HepG2 (cell line): ENCODE measurements at regions not wholly inside any gene's neighbourhood (a gene's known extent, or its start where the extent isn't known, plus 50 kb on each side); places are given as distances from the start of the nearest gene placed in this dataset.
"Not testable (repeated sequence)": the region's sequence is repeated elsewhere in the genome, so short reads cannot be mapped to it uniquely, and the experiment has no call there.

Source experiments
- ATAC-seq: fragments of 200-7000 bp; cut with Tn5 transposase; 3 replicates; pipeline ENCODE4 v1.9.1; 2020; ENCODE audit warnings: mild to moderate bottlenecking, moderate library complexity
- BruUV-seq: library from RNA; stranded (reverse); fragments of 400-500 nt; replicated peaks from 2 replicates; lab custom pipeline; 2021; lab: Mats Ljungman, UMichigan
- CTCF ChIA-PET: fragments of 300-600 bp; formaldehyde crosslinking; extraction: SDS; loops from one replicate; lab custom pipeline; 2021; ENCODE audit warnings: low total read pairs, inconsistent platforms, low intra/inter-chr PET ratio; lab: Yijun Ruan, JAX
- POLR2A ChIA-PET: fragments of 350-600 bp; sonication (Branson Sonifier 250); formaldehyde crosslinking; loops from one replicate; lab custom pipeline; 2020; ENCODE audit warnings: antibody characterized with exemption, inconsistent platforms; lab: Yijun Ruan, JAX
- DNase-seq: peaks from one replicate; pipeline ENCODE4 v3.0.0-alpha.2; 2015; ENCODE audit warnings: low spot score
- FAIRE-seq: peaks from 3 replicates; lab custom pipeline; 2011; peaks lifted over from hg19 to GRCh38; lab: Jason Lieb, UNC
- H2AFZ ChIP-seq: one replicate; pipeline ENCODE4 v1.6.1; 2011; ENCODE audit warnings: low read length, inconsistent platforms
- H3K27ac ChIP-seq: fragments of 300-600 bp; 3 replicates; pipeline ENCODE4 v1.8.0; 2011; ENCODE audit warnings: mixed run types, mild to moderate bottlenecking, mixed read lengths, low read length, inconsistent platforms; ENCODE audit not compliant: insufficient read depth; ENCODE audit errors: extremely low read length
- H3K27me3 ChIP-seq, 2 experiments: fragments of 200-600 bp in 1 of 2; 2 replicates in 1 of 2; 3 replicates in 1 of 2; pipeline versions ENCODE4 v1.6.0 to v1.8.0; 2011; ENCODE audit warnings: low read length in 2 of 2, mild to moderate bottlenecking in 2 of 2, moderate library complexity in 2 of 2, inconsistent platforms in 1 of 2; ENCODE audit not compliant: insufficient read depth in 2 of 2, control insufficient read depth in 1 of 2
- H3K36me3 ChIP-seq, 2 experiments: fragments of 200-600 bp in 1 of 2; replicated peaks in 1 of 2; 2 replicates in 1 of 2; 3 replicates in 1 of 2; pipeline versions ENCODE4 v1.5.1 to v1.8.0; 2011; ENCODE audit warnings: low read length in 2 of 2, inconsistent platforms in 1 of 2; ENCODE audit not compliant: insufficient read depth in 2 of 2, control insufficient read depth in 1 of 2
- H3K4me1 ChIP-seq: 2 replicates; pipeline ENCODE4 v1.5.1; 2012; ENCODE audit warnings: low read length, inconsistent platforms; ENCODE audit not compliant: insufficient read depth
- H3K4me2 ChIP-seq: 2 replicates; pipeline ENCODE4 v1.6.0; 2011; ENCODE audit warnings: low read depth, low read length, inconsistent platforms
- H3K4me3 ChIP-seq, 3 experiments: fragments of 200-600 bp in 1 of 3; sonication (generic), shearing (Covaris generic) in 1 of 3; replicated peaks in 1 of 3; 2 replicates each; pipeline ENCODE4 v1.5.1; 2011 to 2016; ENCODE audit warnings: low read length in 3 of 3, inconsistent platforms in 2 of 3, low read depth in 2 of 3, mild to moderate bottlenecking in 2 of 3, control low read depth in 1 of 3, mixed read lengths in 1 of 3; ENCODE audit not compliant: insufficient read depth in 1 of 3
- H3K79me2 ChIP-seq: one replicate; pipeline ENCODE4 v1.6.1; 2011; ENCODE audit warnings: low read length, inconsistent platforms; ENCODE audit not compliant: insufficient read depth
- H3K9ac ChIP-seq: 2 replicates; pipeline ENCODE4 v1.6.0; 2011; ENCODE audit warnings: mild to moderate bottlenecking, low read depth, low read length, inconsistent platforms; ENCODE audit not compliant: insufficient read depth
- H3K9me3 ChIP-seq: 2 replicates; pipeline ENCODE4 v1.5.1; 2012; ENCODE audit warnings: mild to moderate bottlenecking, low read length
- H4K20me1 ChIP-seq: 2 replicates; pipeline ENCODE4 v1.6.0; 2011; ENCODE audit warnings: inconsistent platforms, mild to moderate bottlenecking, low read length, moderate library complexity; ENCODE audit not compliant: insufficient read depth
- GTF3A ChIP-seq: sonication (generic); formaldehyde crosslinking; conservative IDR thresholded peaks from 2 replicates; pipeline ENCODE4 v1.4.0; 2020; ENCODE audit warnings: mild to moderate bottlenecking, missing genetic modification reagents
- PTBP1 ChIP-seq: fragments of 200-400 bp; formaldehyde crosslinking; IDR thresholded peaks from 2 replicates; pipeline ENCODE4 v1.6.1; 2018; ENCODE audit warnings: low read length, low read depth; ENCODE audit not compliant: poor library complexity, severe bottlenecking
- ZNF773 ChIP-seq: sonication (generic); formaldehyde crosslinking; IDR thresholded peaks from 2 replicates; pipeline ENCODE4 v1.4.0; 2020; ENCODE audit warnings: missing genetic modification reagents, borderline replicate concordance
- ZSCAN12 ChIP-seq: sonication (generic); formaldehyde crosslinking; IDR thresholded peaks from 2 replicates; pipeline ENCODE4 v1.9.0; 2021; ENCODE audit warnings: mild to moderate bottlenecking, missing genetic modification reagents
- WGBS: methylation state at CpG from one replicate; pipeline ENCODE4 v1.1.6; 2017; ENCODE audit warnings: low lambda C conversion rate; 5-methylcytosine and 5-hydroxymethylcytosine counted together
- in situ Hi-C: cut with HindIII; loops from 2 replicates; pipeline ENCODE4 v1.10.0; 2017; ENCODE audit warnings: low pct_unique_long_range_greater_than_20kb; ENCODE audit not compliant: extremely low pct_ligation_motif_present
- intact Hi-C: fragments of 100-400 bp; cut with micrococcal nuclease; formaldehyde crosslinking; loops from one replicate; pipeline ENCODE4 v1.10.0; 2022; ENCODE audit not compliant: unreplicated experiment

GRCh38 chr2:117027646-117028045 lies 786.8 kb upstream of the DDX18 start:
- no peak for ATAC-seq
- no peak overlapping the region for H3K4me3 ChIP-seq
- in situ Hi-C loops (no loop called here), intact Hi-C loops (no loop called here)
- no TSS peak for BruUV-seq
- 18% methylated on average over 6 of the region's 6 CpGs for whole genome bisulfite sequencing
- no peaks in the 10 kb centered on the region for H3K36me3 ChIP-seq
- no peaks in the 10 kb centered on the region for H3K79me2 ChIP-seq
- ChIA-PET CTCF (no interaction called here), POLR2A (no interaction called here)
- H3K9me3 ChIP-seq = peaks cover 56% of the 10 kb centered on the region
- H3K9ac ChIP-seq = no peak overlapping the region
- H2AFZ ChIP-seq = no peak overlapping the region
- no peaks in the 10 kb centered on the region for H4K20me1 ChIP-seq
- H3K27me3 ChIP-seq = no peaks in the 10 kb centered on the region
- FAIRE-seq = no peak
- H3K27ac ChIP-seq = no peak overlapping the region
- no peak for TF ChIP-seq ZSCAN12
- TF ChIP-seq ZNF773 = no peak
- TF ChIP-seq PTBP1 = no peak
- no peak for TF ChIP-seq GTF3A
- no peaks in the 10 kb centered on the region for H3K4me1 ChIP-seq
- no peak overlapping the region for H3K4me2 ChIP-seq
- DNase-seq = no peak

GRCh38 chr2:117028708-117029107 lies 785.8 kb upstream of the DDX18 start:
- H3K9me3 ChIP-seq = peaks cover 66% of the 10 kb centered on the region
- in situ Hi-C loops, H3K4me2 ChIP-seq, H2AFZ ChIP-seq, H3K9ac ChIP-seq, intact Hi-C loops, H3K79me2 ChIP-seq, POLR2A ChIA-PET, H3K27ac ChIP-seq, ATAC-seq, H3K4me3 ChIP-seq, H3K27me3 ChIP-seq, BruUV-seq, H3K36me3 ChIP-seq, H3K4me1 ChIP-seq, FAIRE-seq, DNase-seq, CTCF ChIA-PET, H4K20me1 ChIP-seq: not testable (repeated sequence)
- 39% methylated on average over 18 of the region's 18 CpGs for WGBS
